K562 (cell line): ENCODE measurements at regions not wholly inside any gene's neighbourhood (a gene's known extent, or its start where the extent isn't known, plus 50 kb on each side); places are given as distances from the start of the nearest gene placed in this dataset.

Source experiments
- ATAC-seq: fragments of 200-7000 bp; cut with Tn5 transposase; 3 replicates; pipeline ENCODE4 v1.9.1; 2020; ENCODE audit warnings: moderate library complexity
- BruUV-seq: library from RNA; stranded (reverse); fragments of 400-500 nt; replicated peaks from 2 replicates; lab custom pipeline; 2021; lab: Mats Ljungman, UMichigan
- CTCF ChIA-PET: fragments of 300-600 bp; formaldehyde crosslinking; extraction: SDS; loops from one replicate; lab custom pipeline; 2021; ENCODE audit warnings: low intra/inter-chr PET ratio; lab: Yijun Ruan, JAX
- POLR2A ChIA-PET: fragments of 300-600, 350-650 bp; sonication (Branson Sonifier 250); formaldehyde crosslinking; extraction: SDS; loops from one replicate; lab custom pipeline; 2021; ENCODE audit warnings: antibody characterized with exemption, inconsistent platforms; lab: Yijun Ruan, JAX
- DNase-seq, 4 experiments: peaks; one replicate each; pipeline versions ENCODE4 v3.0.0 to v3.0.0-alpha.2; 2011 to 2018; ENCODE audit warnings: low spot score in 3 of 4, mixed read lengths in 3 of 4; ENCODE audit errors: extremely low read depth in 1 of 4
- FAIRE-seq: peaks from 2 replicates; lab custom pipeline; 2011; peaks lifted over from hg19 to GRCh38; lab: Jason Lieb, UNC
- H2AFZ ChIP-seq: 2 replicates; pipeline ENCODE4 v1.6.0; 2011; ENCODE audit warnings: low read depth, low read length, control low read depth, inconsistent platforms
- H3K27ac ChIP-seq: fragments of 200-600 bp; 3 replicates; pipeline ENCODE4 v1.8.0; 2011; ENCODE audit warnings: low read depth, mild to moderate bottlenecking, control low read depth, inconsistent platforms, low read length, moderate library complexity, mixed read lengths; ENCODE audit errors: extremely low read depth
- H3K27me3 ChIP-seq, 2 experiments: fragments of 300-600 bp in 1 of 2; 2 replicates in 1 of 2; 3 replicates in 1 of 2; pipeline versions ENCODE4 v1.6.0 to v1.8.0; 2011; ENCODE audit warnings: inconsistent platforms in 2 of 2, low read length in 2 of 2, mild to moderate bottlenecking in 1 of 2, mixed read lengths in 1 of 2, moderate library complexity in 1 of 2; ENCODE audit not compliant: control insufficient read depth in 2 of 2, insufficient read depth in 2 of 2
- H3K36me3 ChIP-seq: fragments of 300-600 bp; 3 replicates; pipeline ENCODE4 v1.8.0; 2011; ENCODE audit warnings: mild to moderate bottlenecking, low read length, inconsistent platforms; ENCODE audit not compliant: control insufficient read depth, insufficient read depth
- H3K4me1 ChIP-seq, 2 experiments: fragments of 200-600 bp in 1 of 2; replicated peaks in 1 of 2; 2 replicates in 1 of 2; 3 replicates in 1 of 2; pipeline versions ENCODE4 v1.5.1 to v1.8.0; 2011; ENCODE audit warnings: inconsistent platforms in 2 of 2, low read length in 2 of 2, mild to moderate bottlenecking in 1 of 2, mixed read lengths in 1 of 2, moderate library complexity in 1 of 2; ENCODE audit not compliant: control insufficient read depth in 2 of 2, insufficient read depth in 2 of 2
- H3K4me2 ChIP-seq: 2 replicates; pipeline ENCODE4 v1.6.1; 2011; ENCODE audit warnings: low read length, control low read depth, inconsistent platforms, mixed read lengths; ENCODE audit not compliant: insufficient read depth
- H3K4me3 ChIP-seq: fragments of 200-600 bp; sonication (generic), shearing (Covaris generic); 2 replicates; pipeline ENCODE4 v1.5.1; 2016; ENCODE audit warnings: control low read depth, inconsistent platforms
- H3K79me2 ChIP-seq: fragments of 200-600 bp; 3 replicates; pipeline ENCODE4 v1.8.0; 2011; ENCODE audit warnings: low read length, inconsistent platforms; ENCODE audit not compliant: control insufficient read depth, insufficient read depth
- H3K9ac ChIP-seq, 2 experiments: 2 replicates each; pipeline versions ENCODE4 v1.6.0 to v1.6.1; 2011; ENCODE audit warnings: low read depth in 2 of 2, low read length in 2 of 2, control low read depth in 1 of 2, inconsistent platforms in 1 of 2, mild to moderate bottlenecking in 1 of 2, mixed read lengths in 1 of 2; ENCODE audit not compliant: insufficient read depth in 1 of 2
- H3K9me1 ChIP-seq: one replicate; pipeline ENCODE4 v1.6.0; 2011; ENCODE audit warnings: inconsistent platforms, mild to moderate bottlenecking, low read length, moderate library complexity; ENCODE audit not compliant: control insufficient read depth, insufficient read depth
- H3K9me3 ChIP-seq: replicated peaks from 2 replicates; pipeline ENCODE4 v1.5.1; 2011; ENCODE audit warnings: low read depth, low read length, inconsistent platforms; ENCODE audit not compliant: control insufficient read depth, insufficient read depth
- H4K20me1 ChIP-seq: replicated peaks from 2 replicates; pipeline ENCODE4 v1.6.1; 2011; ENCODE audit warnings: low read length, inconsistent platforms, mixed read lengths; ENCODE audit not compliant: control insufficient read depth, insufficient read depth
- CEBPG ChIP-seq, 3 experiments: fragments of 200-800 bp in 1 of 3; sonication (Bioruptor generic) in 1 of 3; sonication (generic) in 1 of 3; formaldehyde crosslinking in 1 of 3; IDR thresholded peaks in 2 of 3; conservative IDR thresholded peaks in 1 of 3; 2 replicates each; pipeline versions ENCODE4 v1.6.1 to v1.8.0; 2016 to 2022; ENCODE audit warnings: missing compliant biosample characterization in 2 of 3, missing genetic modification characterization in 2 of 3, mild to moderate bottlenecking in 1 of 3, missing genetic modification reagents in 1 of 3
- EGR1 ChIP-seq: fragments of 450-650 bp; conservative IDR thresholded peaks from 2 replicates; pipeline ENCODE4 v1.6.1; 2017; ENCODE audit warnings: mild to moderate bottlenecking
- EZH2 ChIP-seq: IDR thresholded peaks from 2 replicates; pipeline ENCODE4 v1.6.1; 2012; ENCODE audit warnings: low read depth, mild to moderate bottlenecking, inconsistent platforms, low read length, borderline replicate concordance
- HSF4 ChIP-seq: fragments of 250-450 bp; sonication (Bioruptor Pico); IDR thresholded peaks from 2 replicates; pipeline ENCODE4 v2.1.2; 2022; ENCODE audit warnings: mild to moderate bottlenecking, moderate library complexity, borderline replicate concordance
- L3MBTL2 ChIP-seq: fragments of 450-650 bp; IDR thresholded peaks from 2 replicates; pipeline ENCODE4 v1.6.1; 2016; ENCODE audit warnings: mild to moderate bottlenecking, moderate library complexity
- WGBS: fragments of 100-300 bp; shearing (Covaris generic); methylation state at CpG from one replicate; pipeline ENCODE4 v1.1.6; 2016; ENCODE audit warnings: low coverage, mixed read lengths; ENCODE audit not compliant: insufficient coverage; ENCODE audit errors: missing lambda C conversion rate; 5-methylcytosine and 5-hydroxymethylcytosine counted together
- in situ Hi-C: fragments of 300-500 bp; cut with MboI; formaldehyde crosslinking; loops from 4 replicates; pipeline ENCODE4 v1.15.0; 2018; ENCODE audit warnings: inconsistent platforms, mixed read lengths
- intact Hi-C: fragments of 100-400 bp; cut with micrococcal nuclease; formaldehyde crosslinking; loops from 2 replicates; pipeline ENCODE4 v1.14.2; 2022
- TF ChIP-seq, protein P1 (sequence below): sonication (generic); formaldehyde crosslinking; IDR thresholded peaks from 2 replicates; pipeline ENCODE4 v1.8.0; 2023; ENCODE audit warnings: mild to moderate bottlenecking, missing genetic modification reagents
- TF ChIP-seq, protein P2 (sequence below), 2 experiments: fragments of 450-650 bp; IDR thresholded peaks; 2 replicates each; pipeline ENCODE4 v1.6.1; 2016
- TF ChIP-seq, protein P3 (sequence below): fragments of 250-450 bp; sonication (Bioruptor Pico); IDR thresholded peaks from 2 replicates; pipeline ENCODE4 v1.8.0; 2021; ENCODE audit warnings: moderate library complexity, mild to moderate bottlenecking, inconsistent platforms

DNA sequence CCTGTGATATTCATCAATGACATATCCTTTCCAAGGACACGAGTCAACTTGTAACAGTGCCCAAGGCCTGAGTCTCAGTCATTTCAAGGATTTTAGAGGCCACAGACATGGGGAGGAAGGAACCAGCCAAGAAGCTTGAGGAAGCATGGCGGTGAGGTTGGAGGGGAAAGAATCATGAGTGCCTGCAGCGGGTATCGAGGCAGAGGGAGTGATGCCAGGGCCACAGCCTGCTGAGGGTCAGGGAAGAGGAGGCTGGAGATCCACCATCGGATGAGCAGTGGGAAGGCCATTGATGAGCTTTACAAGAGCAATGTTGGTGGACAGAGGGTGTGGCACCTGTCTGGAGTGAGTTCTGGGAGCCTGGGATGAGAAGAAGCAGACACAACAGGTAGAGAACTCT is 88.5 kb upstream of the IER5L start:
- no peaks in the 10 kb centered on the region for H3K9me1 ChIP-seq
- BruUV-seq: no TSS peak
- ChIA-PET CTCF (no interaction called here), POLR2A (interaction anchor here (2.0 kb wide), 1 partner anchor 10 kb away, joined by 7 read pairs; no protein-coding TSS in a partner anchor)
- TF ChIP-seq CEBPG (CRISPR knock-in tag; IDR thresholded peaks at IDR 0.05): no peak
- TF ChIP-seq CEBPG (tag; conservative IDR thresholded peaks at IDR 0.05 in 1 of 2, IDR thresholded peaks at IDR 0.05 in 1 of 2): no peak
- TF ChIP-seq EZH2: no peak
- TF ChIP-seq, protein P1, sequence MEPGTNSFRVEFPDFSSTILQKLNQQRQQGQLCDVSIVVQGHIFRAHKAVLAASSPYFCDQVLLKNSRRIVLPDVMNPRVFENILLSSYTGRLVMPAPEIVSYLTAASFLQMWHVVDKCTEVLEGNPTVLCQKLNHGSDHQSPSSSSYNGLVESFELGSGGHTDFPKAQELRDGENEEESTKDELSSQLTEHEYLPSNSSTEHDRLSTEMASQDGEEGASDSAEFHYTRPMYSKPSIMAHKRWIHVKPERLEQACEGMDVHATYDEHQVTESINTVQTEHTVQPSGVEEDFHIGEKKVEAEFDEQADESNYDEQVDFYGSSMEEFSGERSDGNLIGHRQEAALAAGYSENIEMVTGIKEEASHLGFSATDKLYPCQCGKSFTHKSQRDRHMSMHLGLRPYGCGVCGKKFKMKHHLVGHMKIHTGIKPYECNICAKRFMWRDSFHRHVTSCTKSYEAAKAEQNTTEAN (CRISPR knock-in tag): no peak
- TF ChIP-seq EGR1: no peak
- no peak for TF ChIP-seq HSF4 (CRISPR knock-in tag)
- no peak for TF ChIP-seq L3MBTL2
- TF ChIP-seq, protein P2, sequence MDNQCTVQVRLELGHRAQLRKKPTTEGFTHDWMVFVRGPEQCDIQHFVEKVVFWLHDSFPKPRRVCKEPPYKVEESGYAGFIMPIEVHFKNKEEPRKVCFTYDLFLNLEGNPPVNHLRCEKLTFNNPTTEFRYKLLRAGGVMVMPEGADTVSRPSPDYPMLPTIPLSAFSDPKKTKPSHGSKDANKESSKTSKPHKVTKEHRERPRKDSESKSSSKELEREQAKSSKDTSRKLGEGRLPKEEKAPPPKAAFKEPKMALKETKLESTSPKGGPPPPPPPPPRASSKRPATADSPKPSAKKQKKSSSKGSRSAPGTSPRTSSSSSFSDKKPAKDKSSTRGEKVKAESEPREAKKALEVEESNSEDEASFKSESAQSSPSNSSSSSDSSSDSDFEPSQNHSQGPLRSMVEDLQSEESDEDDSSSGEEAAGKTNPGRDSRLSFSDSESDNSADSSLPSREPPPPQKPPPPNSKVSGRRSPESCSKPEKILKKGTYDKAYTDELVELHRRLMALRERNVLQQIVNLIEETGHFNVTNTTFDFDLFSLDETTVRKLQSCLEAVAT (IDR thresholded peaks at IDR 0.05): no peak
- TF ChIP-seq, protein P3, sequence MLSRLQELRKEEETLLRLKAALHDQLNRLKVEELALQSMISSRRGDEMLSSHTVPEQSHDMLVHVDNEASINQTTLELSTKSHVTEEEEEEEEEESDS: no peak
- no peak overlapping the region for H3K4me3 ChIP-seq
- H2AFZ ChIP-seq: no peak overlapping the region
- no peaks in the 10 kb centered on the region for H3K36me3 ChIP-seq
- 20% methylated on average over 5 of the region's 5 CpGs for WGBS
- peaks cover 0 to 12% of the 10 kb centered on the region in 2 experiments; a peak in 3 of 5 replicates for H3K27me3 ChIP-seq
- no peak for ATAC-seq
- no peak for DNase-seq
- no peaks in the 10 kb centered on the region for H4K20me1 ChIP-seq
- no peaks in the 10 kb centered on the region for H3K79me2 ChIP-seq
- H3K4me1 ChIP-seq: peaks cover 0 to 7% of the 10 kb centered on the region in 2 experiments; a peak in 3 of 5 replicates
- no peaks in the 10 kb centered on the region for H3K9me3 ChIP-seq
- in situ Hi-C loops (no loop called here), intact Hi-C loops (no loop called here)
- H3K4me2 ChIP-seq: no peak overlapping the region
- no peak overlapping the region for H3K27ac ChIP-seq
- no peak overlapping the region for H3K9ac ChIP-seq
- FAIRE-seq: no peak
